Heart left ventricle (tissue), 16 donors: ENCODE measurements at regions not wholly inside any gene's neighbourhood (a gene's known extent, or its start where the extent isn't known, plus 50 kb on each side); places are given as distances from the start of the nearest gene placed in this dataset.
A peak's percentile ranks its signal among the peaks of the same experiment; 100 is the strongest.

Source experiments
- ATAC-seq, 4 donors: fragments of 200-7000 bp; cut with Tn5 transposase; one replicate each; pipeline ENCODE4 v1.9.1; 2020 to 2022; ENCODE audit warnings: moderate library complexity in 4 of 4, mild to moderate bottlenecking in 3 of 4, moderate number of reproducible peaks in 1 of 4
- DNase-seq, 5 donors: peaks; one replicate each; pipeline ENCODE4 v3.0.0-alpha.2; 2020
- H3K27ac ChIP-seq, 12 donors: fragments of 200-600 bp; sonication (generic) in 4 of 12; one replicate each; pipeline versions ENCODE4 v1.5.0 to v1.8.0; 2016 to 2022; ENCODE audit warnings: mild to moderate bottlenecking in 2 of 12
- H3K27me3 ChIP-seq, 9 donors: fragments of 200-600 bp; sonication (generic) in 2 of 9; one replicate each; pipeline versions ENCODE4 v1.5.1 to v1.8.0; 2016 to 2022; ENCODE audit warnings: mild to moderate bottlenecking in 3 of 9
- H3K36me3 ChIP-seq, 9 donors: fragments of 200-600 bp; sonication (generic) in 2 of 9; one replicate each; pipeline versions ENCODE4 v1.5.0 to v1.8.0; 2018 to 2022; ENCODE audit warnings: mild to moderate bottlenecking in 2 of 9
- H3K4me1 ChIP-seq, 12 donors: fragments of 200-600 bp; sonication (generic) in 4 of 12; one replicate each; pipeline versions ENCODE4 v1.5.0 to v1.8.0; 2016 to 2022; ENCODE audit warnings: mild to moderate bottlenecking in 3 of 12
- H3K4me3 ChIP-seq, 12 donors: fragments of 200-600 bp; sonication (generic) in 4 of 12; one replicate each; pipeline versions ENCODE4 v1.5.0 to v1.8.0; 2017 to 2022; ENCODE audit warnings: mild to moderate bottlenecking in 9 of 12, moderate library complexity in 4 of 12
- H3K9me3 ChIP-seq, 12 donors: fragments of 200-600 bp; sonication (generic) in 4 of 12; one replicate each; pipeline versions ENCODE4 v1.5.0 to v1.8.0; 2016 to 2022; ENCODE audit warnings: mild to moderate bottlenecking in 1 of 12
- POLR2A ChIP-seq, 2 donors: fragments of 450-650 bp; IDR thresholded peaks; one replicate each; pipeline ENCODE4 v1.6.1; 2017; ENCODE audit warnings: antibody characterized with exemption in 2 of 2, mild to moderate bottlenecking in 2 of 2, moderate library complexity in 2 of 2
- WGBS, 4 donors: extraction: QIAGEN DNeasy Blood & Tissue Kit in 2 of 4; methylation state at CpG; one replicate each; pipeline versions ENCODE4 v1.1.5 to v1.1.7; 2013 to 2018; 5-methylcytosine and 5-hydroxymethylcytosine counted together
- intact Hi-C, 10 donors: fragments of 100-400 bp; cut with DNase I; formaldehyde crosslinking; loops; one replicate each; pipeline versions ENCODE4 v1.11.1 to v1.14.2; 2022
- TF ChIP-seq, protein P1 (sequence below), 12 donors: fragments of 200-600 bp; sonication (generic) in 4 of 12; IDR thresholded peaks; one replicate each; pipeline versions ENCODE4 v1.5.0 to v1.8.0; 2018 to 2022; ENCODE audit warnings: antibody characterized with exemption in 12 of 12, mild to moderate bottlenecking in 5 of 12
- donor health status: ischemic (EF 13 %, LVEDD 7.1; RV severe dilation, severe dysfunction).
- donor health status: healthy with polysubstance abuse.
- donor health status: DM: no; HTN: yes; CAD: no.
- donor health status: DM: no; HTN: no; CAD: no.
- donor health status: ischemic (EF 25% LVEDD 6.9; RV normal size, moderate dysfunction).
- donor health status: ischemic (EF 25% LVEDD 5.7; RV mildly dilated, moderate dysfunction).
- donor health status: healthy.
- donor health status: DM: yes; HTN: yes; CAD: no.
- donor health status: ischemic (EF 35%, LVEDD 5.7; RV mildly dilated, moderate dysfunction).
- donor health status: nonischemic (EF 11% LVEDD 7.7; RV severe dilation, severe dysfunction).
- donor health status: DM: yes; HTN: yes; CAD: no.
- donor health status: PGD.
- donor health status: ischemic (EF 29% LVEDD 5.4; RV normal size, mild dysfunction).
- donor health status: nonischemic (EF 23%, LVEDD 6.1; RV moderate dilation, normal function).

DNA sequence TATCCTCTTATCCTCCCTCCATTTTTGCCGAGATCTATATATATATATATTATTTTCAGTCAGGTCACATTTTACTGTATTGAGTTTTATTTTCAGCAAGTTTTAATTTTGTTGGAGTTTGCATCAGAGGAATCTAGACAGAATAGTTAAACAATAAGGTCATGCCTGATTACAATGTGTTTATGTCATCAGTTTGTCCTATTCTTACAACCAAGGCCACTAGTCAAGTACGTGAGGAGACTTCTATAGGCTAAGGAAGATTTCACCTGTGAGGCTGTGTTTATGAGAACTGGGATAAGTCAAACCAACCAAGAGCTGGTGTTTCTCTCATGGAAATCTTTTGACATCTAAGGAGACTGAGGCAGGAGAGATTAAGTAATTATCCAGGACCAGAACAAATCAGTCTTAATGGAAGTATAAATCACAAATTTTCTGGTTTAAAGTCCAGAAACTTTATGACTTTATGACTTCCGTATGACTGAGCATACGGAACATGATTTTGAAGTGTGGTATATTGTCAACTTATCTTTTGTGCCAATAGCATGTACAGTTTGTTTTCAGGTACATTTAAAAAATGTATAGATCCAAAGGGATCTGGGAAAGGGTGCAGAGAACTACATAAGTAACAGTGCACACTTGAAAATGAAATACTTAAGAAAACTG, 100.0 kb upstream of the DTNA start:
- DNase-seq (no peak), ATAC-seq (no peak)
- no peak overlapping the region for H3K4me3 ChIP-seq
- H3K9me3 ChIP-seq, result no peaks in the 10 kb centered on the region
- H3K27ac ChIP-seq, result peak overlapping the region in 5 of 12 donors; percentile 11 to 58 (median 35)
- peaks cover 0 to 2% (median 0%) of the 10 kb centered on the region in 9 donors for H3K27me3 ChIP-seq
- H3K4me1 ChIP-seq, result peaks cover 0 to 45% (median 15%) of the 10 kb centered on the region in 12 donors
- H3K36me3 ChIP-seq, result no peaks in the 10 kb centered on the region
- WGBS, 4 donors, result 69 to 75% (median 72%) methylated on average over 4 of the region's 4 CpGs
- intact Hi-C loops, result loop anchor here in 1 of 10 donors (10.0 kb wide), 1 partner anchor 255 kb away; no protein-coding TSS in a partner anchor
- TF ChIP-seq, protein P1, sequence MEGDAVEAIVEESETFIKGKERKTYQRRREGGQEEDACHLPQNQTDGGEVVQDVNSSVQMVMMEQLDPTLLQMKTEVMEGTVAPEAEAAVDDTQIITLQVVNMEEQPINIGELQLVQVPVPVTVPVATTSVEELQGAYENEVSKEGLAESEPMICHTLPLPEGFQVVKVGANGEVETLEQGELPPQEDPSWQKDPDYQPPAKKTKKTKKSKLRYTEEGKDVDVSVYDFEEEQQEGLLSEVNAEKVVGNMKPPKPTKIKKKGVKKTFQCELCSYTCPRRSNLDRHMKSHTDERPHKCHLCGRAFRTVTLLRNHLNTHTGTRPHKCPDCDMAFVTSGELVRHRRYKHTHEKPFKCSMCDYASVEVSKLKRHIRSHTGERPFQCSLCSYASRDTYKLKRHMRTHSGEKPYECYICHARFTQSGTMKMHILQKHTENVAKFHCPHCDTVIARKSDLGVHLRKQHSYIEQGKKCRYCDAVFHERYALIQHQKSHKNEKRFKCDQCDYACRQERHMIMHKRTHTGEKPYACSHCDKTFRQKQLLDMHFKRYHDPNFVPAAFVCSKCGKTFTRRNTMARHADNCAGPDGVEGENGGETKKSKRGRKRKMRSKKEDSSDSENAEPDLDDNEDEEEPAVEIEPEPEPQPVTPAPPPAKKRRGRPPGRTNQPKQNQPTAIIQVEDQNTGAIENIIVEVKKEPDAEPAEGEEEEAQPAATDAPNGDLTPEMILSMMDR (IDR thresholded peaks at IDR 0.05), result no peak
- no peak for TF ChIP-seq POLR2A (IDR thresholded peaks at IDR 0.05)

DNA sequence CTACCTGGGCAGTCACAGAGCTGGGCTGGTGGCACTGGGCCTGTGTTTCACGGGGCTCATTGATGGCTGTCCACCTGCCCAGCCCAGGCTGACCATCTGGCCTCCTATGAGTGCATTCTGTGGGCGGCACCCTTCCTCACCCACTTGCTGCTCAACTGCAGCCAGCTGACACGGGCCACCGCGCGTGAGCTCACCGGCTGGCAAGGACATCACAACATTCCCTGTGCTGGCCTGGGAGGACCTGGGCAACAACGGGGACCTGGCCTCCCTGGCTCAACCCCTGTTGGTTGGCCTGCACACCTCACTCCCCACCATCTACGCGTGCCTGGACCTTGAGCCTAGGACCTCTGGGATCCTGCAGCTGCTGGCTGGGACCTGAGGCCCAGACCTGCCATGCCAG, 98.2 kb upstream of the DTNA start:
- TF ChIP-seq, protein P1 (IDR thresholded peaks at IDR 0.05), result no peak
- no peak for TF ChIP-seq POLR2A (IDR thresholded peaks at IDR 0.05)
- Histone ChIP-seq H3K27me3 (peaks cover 0 to 2% (median 0%) of the 10 kb centered on the region in 9 donors), H3K27ac (peak overlapping the region in 2 of 12 donors; percentile 10 to 17), H3K9me3 (peaks cover 0 to 14% (median 0%) of the 10 kb centered on the region in 12 donors), H3K4me3 (no peak overlapping the region), H3K4me1 (peaks cover 0 to 36% (median 9%) of the 10 kb centered on the region in 12 donors), H3K36me3 (no peaks in the 10 kb centered on the region)
- 78 to 81% (median 80%) methylated on average over 5 to 10 of the region's 10 CpGs; no CpG with 5 or more reads in 1 of the 4 donors for WGBS, 4 donors
- peak; percentile 25 to 62 (median 50) for DNase-seq
- intact Hi-C loops, result no loop called here
- ATAC-seq, result peak; percentile 58 to 79 (median 72)

DNA sequence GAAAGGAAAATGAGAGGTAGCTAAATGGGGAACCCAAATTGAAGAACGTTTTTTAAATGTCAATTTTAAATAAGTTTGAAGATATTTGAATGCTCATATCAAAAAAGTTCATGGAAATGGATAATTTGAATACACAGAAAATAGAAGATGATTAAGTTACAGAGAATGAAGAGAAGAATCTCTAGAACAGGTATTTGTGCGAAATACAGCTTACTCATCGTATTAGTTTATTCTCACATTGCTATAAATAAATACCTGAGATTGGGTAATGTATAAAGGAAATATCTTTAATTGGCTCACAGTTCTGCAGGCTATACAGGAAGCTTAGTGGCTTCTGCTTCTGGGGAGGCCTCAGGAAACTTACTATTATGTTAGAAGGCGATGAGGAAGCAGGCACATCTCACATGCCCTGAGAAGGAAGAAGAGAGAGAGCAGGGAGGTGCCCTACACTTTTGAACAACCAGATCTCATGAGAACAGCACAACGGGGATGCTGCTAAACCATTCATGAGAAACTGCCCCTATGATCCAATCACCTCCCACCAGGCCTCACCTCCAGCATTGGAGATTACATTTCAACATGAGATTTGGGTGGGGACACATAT, 89.7 kb upstream of the DTNA start:
- H3K27me3 ChIP-seq, result no peaks in the 10 kb centered on the region
- 89 to 94% (median 89%) methylated on average over 5 of the region's 5 CpGs for WGBS, 4 donors
- intact Hi-C loops, result no loop called here

DNA sequence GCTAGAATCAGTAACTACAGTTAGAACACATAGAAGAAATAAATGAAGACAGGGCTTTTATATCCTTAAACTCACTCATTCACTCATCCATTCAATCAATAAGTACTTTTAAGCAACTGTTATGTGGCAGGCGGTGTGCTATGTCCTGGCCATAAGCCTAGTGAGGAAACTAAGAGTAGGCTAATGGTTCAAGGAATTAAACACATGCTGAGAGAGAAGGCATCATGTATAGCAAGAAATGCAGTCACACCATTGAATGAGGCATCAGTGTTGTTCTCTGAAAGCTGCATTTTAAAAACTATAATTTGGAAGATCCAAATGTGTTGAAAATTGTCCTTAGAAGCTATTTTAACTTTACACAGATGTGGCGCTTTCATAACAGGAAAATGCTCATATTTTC, 86.5 kb upstream of the DTNA start:
- Histone ChIP-seq H3K27ac (no peak overlapping the region), H3K27me3 (no peaks in the 10 kb centered on the region), H3K9me3 (peaks cover 0 to 6% (median 0%) of the 10 kb centered on the region in 12 donors), H3K36me3 (no peaks in the 10 kb centered on the region), H3K4me1 (peaks cover 0 to 16% (median 1%) of the 10 kb centered on the region in 12 donors), H3K4me3 (no peak overlapping the region)
- ATAC-seq (no peak), DNase-seq (no peak)
- intact Hi-C loops, result no loop called here
- WGBS, 4 donors, result 87 to 94% (median 89%) methylated on average over 2 of the region's 2 CpGs
- TF ChIP-seq, protein P1 (IDR thresholded peaks at IDR 0.05), result no peak
- TF ChIP-seq POLR2A (IDR thresholded peaks at IDR 0.05), result no peak

More for the DNA sequence above, 89.7 kb upstream of the DTNA start:
- Histone ChIP-seq H3K27ac (no peak overlapping the region), H3K4me3 (no peak overlapping the region), H3K9me3 (peaks cover 0 to 18% (median 0%) of the 10 kb centered on the region in 12 donors), H3K4me1 (peaks cover 0 to 22% (median 0%) of the 10 kb centered on the region in 12 donors), H3K36me3 (no peaks in the 10 kb centered on the region)
- ATAC-seq, result no peak
- TF ChIP-seq, protein P1 (IDR thresholded peaks at IDR 0.05), result no peak
- TF ChIP-seq POLR2A (IDR thresholded peaks at IDR 0.05), result no peak
- DNase-seq, result no peak
